MM.1S (cell line): ENCODE measurements at regions not wholly inside any gene's neighbourhood (a gene's known extent, or its start where the extent isn't known, plus 50 kb on each side); places are given as distances from the start of the nearest gene placed in this dataset.

Source experiments
- CTCF ChIP-seq: fragments of 300-600 bp; sonication (generic); IDR thresholded peaks from 2 replicates; pipeline ENCODE4 v1.5.1; 2016; ENCODE audit warnings: antibody characterized with exemption, low read length, mixed read lengths
- EZH2 ChIP-seq: fragments of 300-600 bp; sonication (generic); optimal IDR thresholded peaks from 2 replicates; pipeline ENCODE3; 2017; ENCODE audit warnings: low read depth, mild to moderate bottlenecking, antibody characterized with exemption, low read length, mixed read lengths

- TF ChIP-seq EZH2 (no peak), CTCF (no peak)
Measured at GRCh38 chr11:15744693-15745092, 611.7 kb downstream of the SOX6 start.
